ENCODE measurements at regions not wholly inside any gene's neighbourhood (a gene's known extent, or its start where the extent isn't known, plus 50 kb on each side); places are given as distances from the start of the nearest gene placed in this dataset.
"Not testable (repeated sequence)": the region's sequence is repeated elsewhere in the genome, so short reads cannot be mapped to it uniquely, and the experiment has no call there.

GRCh38 chr18:78238404-78239089 lies 741.1 kb upstream of the SALL3 start:
- peak; percentile 16 for DNase-seq (ENCODE audit: low read depth, low spot score)

GRCh38 chr18:78239090-78239457 lies 740.5 kb upstream of the SALL3 start:
- no peak overlapping the region for H3K4me3 ChIP-seq (ENCODE audit: low read length)
- peak; percentile 63 for DNase-seq (ENCODE audit: low read depth, low spot score)

More at GRCh38 chr18:78238404-78239089, 741.1 kb upstream of the SALL3 start:
- H3K4me3 ChIP-seq (ENCODE audit: low read length) = no peak overlapping the region

- no peak for DNase-seq (ENCODE audit: low read depth, low spot score)
- no peak overlapping the region for H3K4me3 ChIP-seq (ENCODE audit: low read length)
Observed at GRCh38 chr18:78240101-78240500, 739.5 kb upstream of the SALL3 start.

GRCh38 chr18:78240627-78241252 lies 738.9 kb upstream of the SALL3 start:
- DNase-seq (ENCODE audit: low read depth, low spot score) = no peak
- no peak overlapping the region for H3K4me3 ChIP-seq (ENCODE audit: low read length)

GRCh38 chr18:78241535-78242253 lies 737.9 kb upstream of the SALL3 start:
- H3K4me3 ChIP-seq (ENCODE audit: low read length) = no peak overlapping the region
- DNase-seq (ENCODE audit: low read depth, low spot score) = no peak

GRCh38 chr18:78242254-78242643 lies 737.4 kb upstream of the SALL3 start:
- DNase-seq (ENCODE audit: low read depth, low spot score) = no peak
- no peak overlapping the region for H3K4me3 ChIP-seq (ENCODE audit: low read length)

GRCh38 chr18:78242806-78243205 lies 736.8 kb upstream of the SALL3 start:
- H3K4me3 ChIP-seq (ENCODE audit: low read length) = no peak overlapping the region
- no peak for DNase-seq (ENCODE audit: low read depth, low spot score)

GRCh38 chr18:78244779-78245178 lies 734.8 kb upstream of the SALL3 start:
- H3K4me3 ChIP-seq (ENCODE audit: low read length) = no peak overlapping the region
- DNase-seq (ENCODE audit: low read depth, low spot score) = no peak

GRCh38 chr18:78245451-78245850 lies 734.2 kb upstream of the SALL3 start:
- DNase-seq (ENCODE audit: low read depth, low spot score) = no peak
- H3K4me3 ChIP-seq (ENCODE audit: low read length) = no peak overlapping the region

- DNase-seq (ENCODE audit: low read depth, low spot score) = no peak
Observed at GRCh38 chr18:78246050-78246449, 733.6 kb upstream of the SALL3 start.

GRCh38 chr18:78246588-78246987 lies 733.0 kb upstream of the SALL3 start:
- no peak for DNase-seq (ENCODE audit: low read depth, low spot score)

More at GRCh38 chr18:78246050-78246449, 733.6 kb upstream of the SALL3 start:
- no peak overlapping the region for H3K4me3 ChIP-seq (ENCODE audit: low read length)

GRCh38 chr18:78247615-78248289 lies 731.9 kb upstream of the SALL3 start:
- no peak for DNase-seq (ENCODE audit: low read depth, low spot score)
- H3K4me3 ChIP-seq (ENCODE audit: low read length) = no peak overlapping the region

More at GRCh38 chr18:78246588-78246987, 733.0 kb upstream of the SALL3 start:
- H3K4me3 ChIP-seq (ENCODE audit: low read length) = no peak overlapping the region

- DNase-seq (ENCODE audit: low read depth, low spot score) = no peak
- no peak overlapping the region for H3K4me3 ChIP-seq (ENCODE audit: low read length)
Observed at GRCh38 chr18:78255013-78255412, 724.6 kb upstream of the SALL3 start.

- no peak overlapping the region for H3K4me3 ChIP-seq (ENCODE audit: low read length)
Observed at GRCh38 chr18:78268226-78268988, 711.2 kb upstream of the SALL3 start.

GRCh38 chr18:78271790-78272189 lies 707.8 kb upstream of the SALL3 start:
- no peak for DNase-seq (ENCODE audit: low read depth, low spot score)
- H3K4me3 ChIP-seq (ENCODE audit: low read length) = no peak overlapping the region

More at GRCh38 chr18:78268226-78268988, 711.2 kb upstream of the SALL3 start:
- no peak for DNase-seq (ENCODE audit: low read depth, low spot score)

- DNase-seq (ENCODE audit: low read depth, low spot score) = no peak
Observed at GRCh38 chr18:78273876-78274275, 705.7 kb upstream of the SALL3 start.

GRCh38 chr18:78283425-78283824 lies 696.2 kb upstream of the SALL3 start:
- H3K4me3 ChIP-seq (ENCODE audit: low read length); DNase-seq (ENCODE audit: low read depth, low spot score): not testable (repeated sequence)

More at GRCh38 chr18:78273876-78274275, 705.7 kb upstream of the SALL3 start:
- H3K4me3 ChIP-seq (ENCODE audit: low read length) = no peak overlapping the region

- no peak for DNase-seq (ENCODE audit: low read depth, low spot score)
- no peak overlapping the region for H3K4me3 ChIP-seq (ENCODE audit: low read length)
Observed at GRCh38 chr18:78292618-78293380, 686.8 kb upstream of the SALL3 start.
